HG03354 (cell line): ENCODE measurements at regions not wholly inside any gene's neighbourhood (a gene's known extent, or its start where the extent isn't known, plus 50 kb on each side); places are given as distances from the start of the nearest gene placed in this dataset.

Source experiments
- ATAC-seq: cut with Tn5 transposase; IDR thresholded peaks from one replicate; pipeline ENCODE4 v1.9.1; 2021; ENCODE audit warnings: mild to moderate bottlenecking; ENCODE audit not compliant: unreplicated experiment, poor library complexity, severe bottlenecking

DNA sequence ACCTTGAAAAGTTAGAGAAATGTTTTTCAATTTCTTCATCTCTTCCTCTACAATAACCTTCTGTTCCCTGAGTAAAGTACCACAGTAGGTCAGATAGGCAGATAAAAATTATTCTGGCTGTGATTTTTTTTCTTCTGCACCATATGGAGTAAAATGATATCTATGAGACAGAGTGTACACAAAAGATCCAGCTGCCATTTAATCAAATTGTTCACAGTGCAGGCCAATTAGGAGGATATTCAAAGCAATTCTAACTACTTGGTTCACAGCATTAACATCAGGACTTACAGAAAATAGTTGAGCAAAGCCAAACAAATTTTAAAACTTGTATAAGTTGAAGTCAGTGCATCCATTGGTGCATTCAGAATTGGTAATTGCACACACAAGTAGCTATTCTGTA is 147.9 kb upstream of the LUZP2 start:
- ATAC-seq, result no peak

GRCh38 chr11:24351179-24351578 is 145.7 kb upstream of the LUZP2 start:
- ATAC-seq, result no peak

GRCh38 chr11:24356501-24356900 is 140.4 kb upstream of the LUZP2 start:
- no peak for ATAC-seq

DNA sequence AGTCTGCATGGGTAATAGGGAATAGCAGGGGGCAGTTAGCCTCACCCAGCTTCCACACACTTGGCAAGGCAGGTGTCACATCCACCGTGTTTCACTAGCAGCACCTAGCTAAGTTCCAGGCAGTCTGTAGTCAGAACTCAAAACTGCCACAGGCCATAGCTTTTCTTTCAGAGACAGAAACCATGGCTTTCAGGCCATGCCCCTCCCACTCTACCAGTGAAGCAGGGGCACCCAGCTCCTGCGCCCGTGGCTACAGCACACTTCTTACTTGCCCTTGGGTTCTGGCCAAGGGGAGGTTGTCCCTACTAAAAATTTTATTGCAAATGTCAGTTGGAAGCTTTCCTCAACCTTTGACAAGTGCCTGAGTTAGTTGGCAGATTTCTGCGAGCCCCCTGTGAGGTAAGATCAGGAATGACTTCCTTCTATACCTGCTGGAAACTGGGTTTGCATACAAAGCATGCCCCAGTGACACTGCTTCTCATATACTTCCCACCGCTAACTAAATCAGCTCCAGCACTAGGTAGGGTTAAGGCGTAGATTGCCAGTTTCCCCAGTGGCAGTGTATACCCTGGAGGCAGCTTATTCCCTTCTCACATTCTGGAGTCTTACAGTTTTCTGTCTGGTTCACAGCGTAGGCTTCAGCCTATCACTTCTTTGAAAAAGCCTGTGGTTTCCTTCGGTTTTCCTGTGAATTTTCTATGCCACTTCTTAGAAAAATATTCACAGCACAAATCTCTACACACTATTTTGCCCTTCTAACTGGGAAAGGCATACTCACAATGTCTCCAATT is 139.0 kb upstream of the LUZP2 start:
- ATAC-seq, result no peak

DNA sequence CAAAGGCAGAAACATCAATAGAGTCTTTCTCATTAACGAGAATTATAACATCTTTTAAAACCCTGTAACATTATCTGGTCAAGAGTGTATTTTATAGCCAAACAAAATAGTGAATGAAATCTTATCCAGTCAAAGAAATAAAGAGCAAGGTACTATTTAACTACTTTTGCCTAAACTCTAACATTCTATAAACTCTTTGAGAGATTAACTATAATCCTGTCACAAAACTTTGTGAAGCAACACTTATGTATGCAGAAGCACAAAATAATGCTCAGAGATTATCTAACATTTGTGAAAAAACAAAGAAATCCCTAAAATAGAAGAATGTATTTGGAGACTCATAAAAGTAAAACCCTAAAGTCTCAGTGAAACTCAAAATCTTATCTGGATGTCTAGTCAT is 124.4 kb upstream of the LUZP2 start:
- no peak for ATAC-seq

GRCh38 chr11:24373516-24373915 is 123.3 kb upstream of the LUZP2 start:
- no peak for ATAC-seq

- ATAC-seq, result no peak
These were observed 121.5 kb upstream of the LUZP2 start for GRCh38 chr11:24375351-24375750.

DNA sequence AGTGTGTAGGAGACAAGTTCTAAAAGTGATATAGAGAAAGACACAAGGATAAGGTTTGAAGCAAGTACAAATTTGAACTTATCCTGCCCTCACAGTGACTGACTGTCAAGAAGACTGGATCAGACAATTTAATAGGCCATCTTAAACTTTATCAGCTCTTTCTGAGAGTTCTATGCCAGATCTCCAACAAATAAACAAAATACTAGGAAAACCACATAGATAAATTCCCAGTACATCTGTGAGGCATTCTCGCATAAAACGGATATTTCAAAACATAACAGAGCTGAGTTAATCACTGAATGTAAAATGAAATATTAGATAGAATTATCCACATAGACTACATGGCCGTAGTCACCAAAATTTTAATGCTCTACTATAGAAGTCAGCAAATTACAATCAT is 120.9 kb upstream of the LUZP2 start:
- ATAC-seq, result no peak

DNA sequence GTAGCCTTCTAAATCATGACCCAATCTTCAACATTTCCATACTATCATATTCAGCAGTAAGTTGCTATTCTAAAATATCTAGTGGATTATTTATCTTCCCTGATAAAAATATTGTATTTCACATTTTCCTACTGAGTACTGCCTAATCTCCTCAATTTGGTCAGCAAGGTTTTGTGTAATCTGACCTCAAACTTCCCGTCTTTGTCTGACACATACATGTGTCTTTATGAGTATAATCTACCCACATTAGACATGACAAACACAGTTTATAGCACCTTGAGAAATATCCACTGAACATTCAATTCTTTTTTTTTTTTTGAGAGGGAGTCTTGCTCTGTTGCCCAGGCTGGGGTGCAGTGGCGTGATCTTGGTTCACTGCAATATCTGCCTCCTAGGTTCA is 113.7 kb upstream of the LUZP2 start:
- ATAC-seq, result no peak

- ATAC-seq, result no peak
These were observed 112.6 kb upstream of the LUZP2 start for GRCh38 chr11:24384240-24384639.

DNA sequence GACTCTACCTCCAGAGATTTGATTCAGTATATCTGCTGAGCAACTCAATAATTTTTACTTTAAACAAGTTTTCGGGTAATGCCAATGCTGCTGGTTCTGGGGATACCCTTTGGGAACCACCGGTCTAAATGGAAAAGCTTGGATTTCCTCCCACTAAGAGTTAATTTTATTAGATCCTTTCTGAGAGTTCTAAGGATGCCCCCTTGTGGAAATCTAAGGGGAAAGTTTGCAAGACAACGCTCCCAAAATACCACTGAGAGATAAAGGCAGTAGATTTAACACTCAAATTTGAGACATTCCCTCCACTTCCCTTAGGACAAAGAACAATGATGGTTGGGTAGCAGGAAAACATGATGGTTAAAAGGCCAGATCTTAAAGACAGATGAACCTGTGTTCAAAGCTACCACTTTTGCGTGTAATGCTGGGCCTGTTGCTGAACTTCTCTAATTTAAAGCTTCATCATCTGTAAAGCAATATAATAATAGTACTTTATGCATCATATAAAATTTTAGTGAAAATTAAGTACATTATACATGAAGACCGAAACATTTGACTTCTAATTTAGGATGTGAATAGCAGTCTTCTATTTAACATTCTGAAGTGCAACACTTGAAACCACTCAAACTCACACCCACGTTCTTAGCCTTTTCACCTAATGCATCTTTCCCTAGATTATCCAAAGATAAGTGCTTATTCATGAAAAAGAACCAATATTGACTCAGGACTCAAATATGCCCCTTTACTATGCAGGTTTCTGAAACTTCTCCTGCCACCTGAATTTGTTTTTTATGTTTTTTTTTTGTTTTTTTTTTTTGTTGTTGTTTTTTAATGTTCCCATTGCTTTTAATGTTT is 110.1 kb upstream of the LUZP2 start:
- ATAC-seq, result no peak

DNA sequence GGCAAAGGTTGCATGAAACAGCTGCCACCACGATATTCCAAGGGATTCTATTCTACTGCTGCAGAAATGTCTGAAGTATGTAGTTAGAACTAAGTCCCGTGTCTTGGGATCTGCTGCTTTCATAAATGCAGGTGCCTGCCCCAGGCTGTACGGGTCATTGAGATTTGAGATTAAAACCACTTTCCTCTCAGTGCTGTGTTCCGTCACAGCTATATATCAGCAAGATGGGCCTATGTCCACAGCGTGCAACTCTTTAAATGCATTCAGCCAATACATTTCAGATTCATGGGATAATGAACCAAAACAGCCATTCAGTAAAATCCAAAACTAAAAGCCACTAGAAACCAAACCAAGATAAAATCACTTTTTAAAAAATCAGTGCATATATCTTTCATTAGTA is 107.3 kb upstream of the LUZP2 start:
- ATAC-seq, result no peak

- no peak for ATAC-seq
These were observed 106.8 kb upstream of the LUZP2 start for GRCh38 chr11:24390016-24390415.

GRCh38 chr11:24390762-24391161 is 106.1 kb upstream of the LUZP2 start:
- ATAC-seq, result no peak

GRCh38 chr11:24391167-24391566 is 105.7 kb upstream of the LUZP2 start:
- no peak for ATAC-seq

DNA sequence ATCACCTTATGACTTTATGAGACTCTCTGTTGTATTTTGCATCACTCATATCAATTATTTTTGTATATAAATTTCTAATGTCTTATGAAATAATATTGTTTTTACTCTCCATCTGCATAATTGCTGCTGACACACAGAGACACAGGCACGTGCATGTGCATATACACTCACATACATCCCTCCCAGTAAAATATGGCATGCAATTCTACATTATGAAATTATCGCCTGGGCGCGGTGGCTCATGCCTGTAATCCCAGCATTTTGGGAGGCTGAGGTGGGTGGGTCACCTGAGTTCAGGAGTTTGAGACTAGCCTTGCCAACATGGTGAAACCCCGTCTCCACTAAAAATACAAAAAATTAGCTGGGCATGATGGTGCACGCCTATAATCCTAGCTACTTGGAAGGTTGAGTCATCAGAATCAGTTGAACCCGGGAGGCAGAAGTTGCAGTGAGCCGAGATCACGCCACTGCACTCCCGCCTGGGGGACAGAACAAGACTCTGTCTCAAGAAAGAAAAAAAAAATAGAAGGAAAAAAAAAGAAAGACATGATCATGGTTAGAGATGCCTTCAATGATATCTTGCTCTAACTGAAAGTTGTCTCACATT is 96.7 kb upstream of the LUZP2 start:
- no peak for ATAC-seq

- no peak for ATAC-seq
These were observed 90.5 kb upstream of the LUZP2 start for GRCh38 chr11:24406389-24406788.

DNA sequence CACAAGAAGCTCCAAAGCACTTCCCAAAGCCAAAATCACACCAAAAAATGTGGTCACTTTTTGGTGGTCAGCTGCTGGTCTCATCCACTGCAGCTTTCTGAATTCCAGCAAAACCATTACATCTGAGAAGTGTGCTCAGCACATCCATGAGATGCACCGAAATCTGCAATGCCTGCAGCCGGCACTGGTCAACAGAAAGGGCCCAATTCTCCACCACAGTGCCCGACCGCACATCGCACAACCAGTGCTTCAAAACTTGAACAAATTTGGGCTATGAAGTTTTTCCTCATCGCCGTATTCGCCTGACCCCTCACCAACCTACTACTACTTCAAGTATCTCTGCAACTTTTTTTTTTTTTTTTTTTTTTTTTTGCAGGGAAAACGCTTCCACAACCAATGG is 89.9 kb upstream of the LUZP2 start:
- ATAC-seq, result no peak

GRCh38 chr11:24407733-24408132 is 89.1 kb upstream of the LUZP2 start:
- no peak for ATAC-seq

GRCh38 chr11:24408202-24408601 is 88.7 kb upstream of the LUZP2 start:
- no peak for ATAC-seq

DNA sequence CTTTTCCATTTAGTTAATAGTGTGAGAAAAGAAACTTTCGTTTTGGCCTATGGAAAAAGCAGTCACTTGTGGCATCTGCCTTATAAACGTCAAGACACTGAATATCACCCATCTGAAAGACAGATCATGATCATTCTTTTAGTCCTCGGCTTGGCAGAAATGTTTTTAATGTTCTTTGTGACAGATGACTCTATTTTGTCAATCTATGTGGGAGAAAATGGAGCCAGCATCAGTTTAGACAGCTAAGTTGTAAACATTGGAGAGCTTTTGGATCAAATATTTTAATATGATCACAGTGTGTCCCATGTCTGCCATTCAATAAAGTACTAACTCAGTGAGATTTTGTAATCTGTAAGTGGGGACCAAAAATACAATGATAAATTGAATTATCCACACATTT is 85.1 kb upstream of the LUZP2 start:
- ATAC-seq, result no peak
